H1 (cell line): ENCODE measurements at regions not wholly inside any gene's neighbourhood (a gene's known extent, or its start where the extent isn't known, plus 50 kb on each side); places are given as distances from the start of the nearest gene placed in this dataset.

ENCODE experiments used
- CTCF ChIA-PET: fragments of 300-600 bp; sonication (Branson Sonifier 250); formaldehyde crosslinking; loops from one replicate; lab custom pipeline; 2021; ENCODE audit not compliant: partially characterized antibody; lab: Charles Lee
- POLR2A ChIA-PET: fragments of 300-600 bp; sonication (Branson Sonifier 250); formaldehyde crosslinking; loops from one replicate; lab custom pipeline; 2021; ENCODE audit warnings: inconsistent platforms; ENCODE audit not compliant: partially characterized antibody; lab: Charles Lee
- DNase-seq, 2 experiments: peaks; one replicate each; pipeline versions ENCODE4 v3.0.0 to v3.0.0-alpha.2; 2010 to 2022; ENCODE audit warnings: low spot score in 2 of 2, low read depth in 1 of 2, mixed read lengths in 1 of 2
- FAIRE-seq: peaks from 2 replicates; lab custom pipeline; 2011; peaks lifted over from hg19 to GRCh38; lab: Jason Lieb, UNC
- H2AFZ ChIP-seq: 2 replicates; pipeline ENCODE4 v1.8.1; 2012; ENCODE audit warnings: low read length, inconsistent platforms
- H2AK5ac ChIP-seq: 2 replicates; pipeline ENCODE4 v1.6.1; 2013; ENCODE audit warnings: low read depth, low read length
- H2BK120ac ChIP-seq: replicated peaks from 2 replicates; pipeline ENCODE3; 2013; ENCODE audit warnings: low read depth, low read length, inconsistent platforms
- H2BK12ac ChIP-seq: 2 replicates; pipeline ENCODE4 v1.6.1; 2013; ENCODE audit warnings: low read depth, low read length
- H2BK15ac ChIP-seq: 2 replicates; pipeline ENCODE4 v1.6.1; 2013; ENCODE audit warnings: low read length
- H2BK20ac ChIP-seq: 2 replicates; pipeline ENCODE4 v1.6.1; 2013; ENCODE audit warnings: low read length
- H2BK5ac ChIP-seq: 2 replicates; pipeline ENCODE4 v1.6.1; 2013; ENCODE audit warnings: low read depth, low read length
- H3K14ac ChIP-seq: 2 replicates; pipeline ENCODE4 v1.6.1; 2013; ENCODE audit warnings: inconsistent platforms; ENCODE audit not compliant: insufficient read length
- H3K18ac ChIP-seq: 2 replicates; pipeline ENCODE4 v1.6.1; 2013; ENCODE audit warnings: low read length; ENCODE audit errors: extremely low read depth
- H3K23ac ChIP-seq: 2 replicates; pipeline ENCODE4 v1.6.1; 2013; ENCODE audit warnings: inconsistent platforms; ENCODE audit not compliant: insufficient read length
- H3K23me2 ChIP-seq: 2 replicates; pipeline ENCODE4 v1.6.1; 2013; ENCODE audit warnings: low read depth, low read length
- H3K27ac ChIP-seq: 2 replicates; pipeline ENCODE4 v1.6.1; 2011; ENCODE audit warnings: low read depth, low read length, inconsistent platforms
- H3K27me3 ChIP-seq, 4 experiments: replicated peaks in 1 of 4; 1 replicate in 1 of 4; 2 replicates in 3 of 4; pipeline versions ENCODE4 v1.6.1 to v1.8.1; 2011 to 2013; ENCODE audit warnings: low read length in 3 of 4, mild to moderate bottlenecking in 3 of 4, inconsistent platforms in 2 of 4, mixed read lengths in 2 of 4, moderate library complexity in 1 of 4; ENCODE audit not compliant: control insufficient read depth in 3 of 4, insufficient read depth in 3 of 4; ENCODE audit errors: extremely low read depth in 1 of 4
- H3K36me3 ChIP-seq, 4 experiments: 2 replicates each; pipeline versions ENCODE4 v1.6.1 to v1.8.1; 2011 to 2013; ENCODE audit warnings: mild to moderate bottlenecking in 4 of 4, low read length in 3 of 4, moderate library complexity in 2 of 4, control low read depth in 1 of 4, inconsistent platforms in 1 of 4; ENCODE audit not compliant: insufficient read depth in 4 of 4, control insufficient read depth in 2 of 4
- H3K4ac ChIP-seq: replicated peaks from 2 replicates; pipeline ENCODE3; 2013; ENCODE audit warnings: low read length, low read depth, mixed read lengths, inconsistent platforms; ENCODE audit not compliant: insufficient read length
- H3K4me1 ChIP-seq, 4 experiments: replicated peaks in 1 of 4; 1 replicate in 1 of 4; 2 replicates in 3 of 4; pipeline versions ENCODE4 v1.6.1 to v1.8.1; 2011 to 2013; ENCODE audit warnings: low read length in 3 of 4, inconsistent platforms in 2 of 4, mixed read lengths in 1 of 4; ENCODE audit not compliant: insufficient read depth in 4 of 4, control insufficient read depth in 3 of 4
- H3K4me2 ChIP-seq, 2 experiments: 2 replicates each; pipeline versions ENCODE4 v1.6.1 to v1.8.1; 2011 to 2013; ENCODE audit warnings: low read depth in 2 of 2, low read length in 2 of 2, control low read depth in 1 of 2, inconsistent platforms in 1 of 2, mild to moderate bottlenecking in 1 of 2; ENCODE audit not compliant: insufficient read depth in 1 of 2
- H3K4me3 ChIP-seq, 4 experiments: fragments of 200-600, 300-600 bp in 1 of 4; sonication (generic), shearing (Covaris generic), sonication (Bioruptor Twin) in 1 of 4; 2 replicates each; pipeline versions ENCODE4 v1.5.1 to v1.8.1; 2011 to 2016; ENCODE audit warnings: low read length in 4 of 4, low read depth in 3 of 4, control low read depth in 2 of 4, inconsistent platforms in 2 of 4, mild to moderate bottlenecking in 2 of 4, mixed read lengths in 1 of 4, moderate library complexity in 1 of 4; ENCODE audit not compliant: insufficient read depth in 2 of 4; ENCODE audit errors: extremely low read depth in 1 of 4
- H3K56ac ChIP-seq: replicated peaks from 2 replicates; pipeline ENCODE3; 2013; ENCODE audit warnings: low read depth, mild to moderate bottlenecking, mixed read lengths, low read length, inconsistent platforms; ENCODE audit not compliant: insufficient read length
- H3K79me1 ChIP-seq: 2 replicates; pipeline ENCODE4 v1.6.1; 2013; ENCODE audit warnings: low read depth, low read length, control low read depth
- H3K79me2 ChIP-seq, 2 experiments: 2 replicates each; pipeline versions ENCODE4 v1.6.1 to v1.8.1; 2012 to 2013; ENCODE audit warnings: low read length in 2 of 2, mild to moderate bottlenecking in 2 of 2, inconsistent platforms in 1 of 2; ENCODE audit not compliant: insufficient read depth in 2 of 2, control insufficient read depth in 1 of 2
- H3K9ac ChIP-seq, 4 experiments: replicated peaks in 1 of 4; 1 replicate in 1 of 4; 2 replicates in 3 of 4; pipeline versions ENCODE4 v1.6.1 to v1.8.1; 2011 to 2013; ENCODE audit warnings: low read depth in 3 of 4, low read length in 3 of 4, control low read depth in 2 of 4, mild to moderate bottlenecking in 2 of 4, moderate library complexity in 2 of 4, inconsistent platforms in 1 of 4; ENCODE audit errors: extremely low read depth in 1 of 4
- H3K9me3 ChIP-seq, 2 experiments: 2 replicates each; pipeline versions ENCODE4 v1.6.1 to v1.8.1; 2012 to 2013; ENCODE audit warnings: mild to moderate bottlenecking in 2 of 2, moderate library complexity in 2 of 2, control low read depth in 1 of 2, inconsistent platforms in 1 of 2, low read depth in 1 of 2, low read length in 1 of 2, mixed read lengths in 1 of 2; ENCODE audit not compliant: insufficient read depth in 2 of 2
- H4K20me1 ChIP-seq, 2 experiments: replicated peaks in 1 of 2; 2 replicates each; pipeline versions ENCODE3 to v1.8.1; 2011 to 2013; ENCODE audit warnings: inconsistent platforms in 2 of 2, low read length in 2 of 2, mild to moderate bottlenecking in 1 of 2; ENCODE audit not compliant: insufficient read depth in 2 of 2, control insufficient read depth in 1 of 2
- H4K5ac ChIP-seq: 2 replicates; pipeline ENCODE4 v1.6.1; 2013; ENCODE audit warnings: low read length, low read depth, mixed read lengths, inconsistent platforms; ENCODE audit not compliant: insufficient read length
- H4K8ac ChIP-seq: 2 replicates; pipeline ENCODE4 v1.8.0; 2013; ENCODE audit warnings: mild to moderate bottlenecking, moderate library complexity, low read length, inconsistent platforms; ENCODE audit not compliant: insufficient read depth; ENCODE audit errors: extremely low read depth
- H4K91ac ChIP-seq: replicated peaks from 2 replicates; pipeline ENCODE3; 2013; ENCODE audit warnings: low read length, mixed read lengths, inconsistent platforms; ENCODE audit not compliant: insufficient read length
- CBX5 ChIP-seq: fragments of 300-800, 300-1000 bp; sonication (generic); IDR thresholded peaks from 2 replicates; pipeline ENCODE4 v1.7.1; 2016; ENCODE audit warnings: antibody characterized with exemption, low read length, low read depth
- CEBPB ChIP-seq: IDR thresholded peaks from 2 replicates; pipeline ENCODE4 v1.6.1; 2012; ENCODE audit warnings: low read depth, low read length
- CHD2 ChIP-seq: IDR thresholded peaks from 2 replicates; pipeline ENCODE4 v1.6.1; 2012; ENCODE audit warnings: low read length, improper control_type of control experiment
- CREB1 ChIP-seq: IDR thresholded peaks from 2 replicates; pipeline ENCODE4 v1.6.1; 2012; ENCODE audit warnings: inconsistent platforms
- EP300 ChIP-seq, 2 experiments: IDR thresholded peaks; 1 replicate in 1 of 2; 2 replicates in 1 of 2; pipeline ENCODE4 v1.6.1; 2011 to 2012; ENCODE audit warnings: low read depth in 2 of 2, low read length in 2 of 2, mild to moderate bottlenecking in 2 of 2, borderline replicate concordance in 1 of 2, inconsistent platforms in 1 of 2, moderate library complexity in 1 of 2
- EZH2 ChIP-seq: fragments of 200-600 bp; sonication (generic); IDR thresholded peaks from 2 replicates; pipeline ENCODE4 v1.7.1; 2012; ENCODE audit warnings: low read depth, mild to moderate bottlenecking, moderate library complexity, low read length, inconsistent platforms; ENCODE audit not compliant: severe bottlenecking
- KDM4A ChIP-seq: IDR thresholded peaks from one replicate; pipeline ENCODE4 v1.7.1; 2012; ENCODE audit warnings: low read depth, mild to moderate bottlenecking, moderate library complexity, low read length, inconsistent platforms; ENCODE audit not compliant: severe bottlenecking
- NRF1 ChIP-seq: IDR thresholded peaks from 2 replicates; pipeline ENCODE4 v1.6.1; 2011; ENCODE audit warnings: mild to moderate bottlenecking, low read depth, low read length, improper control_type of control experiment
- SAP30 ChIP-seq: fragments of 300-600 bp; sonication (generic); IDR thresholded peaks from 2 replicates; pipeline ENCODE4 v1.7.1; 2012; ENCODE audit warnings: low read length, moderate library complexity, mild to moderate bottlenecking, inconsistent platforms; ENCODE audit not compliant: insufficient read depth, insufficient replicate concordance
- SP1 ChIP-seq: IDR thresholded peaks from 2 replicates; pipeline ENCODE4 v1.6.1; 2011; ENCODE audit warnings: low read depth, low read length
- YY1 ChIP-seq: IDR thresholded peaks from 2 replicates; pipeline ENCODE4 v1.6.1; 2011; ENCODE audit warnings: low read depth, mild to moderate bottlenecking, low read length
- ZNF274 ChIP-seq: IDR thresholded peaks from 2 replicates; pipeline ENCODE4 v1.7.0; 2012; ENCODE audit warnings: low read length, borderline replicate concordance; ENCODE audit errors: extremely low read depth
- WGBS, 2 experiments: shearing (Covaris generic) in 1 of 2; methylation state at CpG; one replicate each; pipeline versions ENCODE4 v1.1.6 to v1.1.7; 2013 to 2015; ENCODE audit warnings: low lambda C conversion rate in 2 of 2, mixed read lengths in 2 of 2, inconsistent platforms in 1 of 2, low coverage in 1 of 2, missing lambda C conversion rate in 1 of 2; ENCODE audit not compliant: insufficient replicate concordance in 2 of 2, insufficient coverage in 1 of 2, insufficient read length in 1 of 2; ENCODE audit errors: extremely low coverage in 1 of 2, missing lambda C conversion rate in 1 of 2; 5-methylcytosine and 5-hydroxymethylcytosine counted together

DNA sequence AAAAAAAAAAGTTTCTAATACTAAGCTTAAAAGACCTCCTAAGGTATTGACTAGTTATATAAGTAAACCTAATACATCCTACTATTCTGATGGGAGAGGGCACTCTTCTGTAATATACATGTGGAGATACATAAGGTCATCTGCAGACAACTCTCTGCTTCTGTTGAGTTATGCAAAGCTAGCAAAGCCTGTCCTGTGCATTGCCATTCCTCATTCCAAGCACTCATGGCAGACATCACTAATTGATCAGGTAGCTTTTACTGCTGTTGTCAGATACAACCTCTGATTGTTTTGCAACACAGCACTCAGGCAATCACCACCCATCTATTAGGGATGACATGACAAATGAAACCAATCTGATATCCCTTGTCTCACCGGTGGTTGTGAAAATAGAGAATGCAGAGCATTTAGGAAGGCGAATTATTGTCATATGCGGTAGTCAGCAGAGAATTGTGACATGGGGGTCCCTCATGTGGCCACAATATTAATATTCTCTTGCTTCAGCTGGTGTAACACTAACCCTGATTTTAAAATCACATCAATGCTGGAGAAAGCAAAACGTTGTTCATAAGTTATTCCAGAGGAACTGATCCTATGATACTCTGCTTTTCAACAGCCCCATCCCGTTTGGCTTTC lies 416.5 kb upstream of the GYPC start:
- Histone ChIP-seq H3K27me3 (no peaks in the 10 kb centered on the region), H2BK20ac (no peak overlapping the region), H4K8ac (no peak overlapping the region), H2BK15ac (no peak overlapping the region), H3K79me1 (no peaks in the 10 kb centered on the region), H3K9me3 (no peaks in the 10 kb centered on the region), H3K27ac (no peak overlapping the region), H4K5ac (no peak overlapping the region), H3K36me3 (no peaks in the 10 kb centered on the region), H3K4ac (no peak overlapping the region), H3K9ac (no peak overlapping the region), H3K4me3 (no peak overlapping the region), H3K4me1 (no peaks in the 10 kb centered on the region), H3K23me2 (no peaks in the 10 kb centered on the region), H3K18ac (no peak overlapping the region), H3K14ac (no peak overlapping the region), H3K56ac (no peak overlapping the region), H3K23ac (no peak overlapping the region), H2BK5ac (no peak overlapping the region), H4K20me1 (no peaks in the 10 kb centered on the region), H2AFZ (no peak overlapping the region), H3K4me2 (no peak overlapping the region), H3K79me2 (no peaks in the 10 kb centered on the region), H2BK120ac (no peak overlapping the region), H2BK12ac (no peak overlapping the region), H4K91ac (no peak overlapping the region), H2AK5ac (no peak overlapping the region)
- CTCF ChIA-PET: interaction anchor here (0.6 to 3.5 kb wide), 4 partner anchors 8 to 211 kb away, joined by 3 to 10 read pairs (median 4); no protein-coding TSS in a partner anchor
- DNase-seq (no peak), FAIRE-seq (no peak)
- WGBS, 2 experiments: 87% methylated on average over 5 of the region's 5 CpGs; no CpG with 5 or more reads in 1 of the 2 experiments
- no peak for TF ChIP-seq SAP30
- TF ChIP-seq SP1: no peak
- no peak for TF ChIP-seq ZNF274
- no peak for TF ChIP-seq NRF1
- TF ChIP-seq CBX5: no peak
- no peak for TF ChIP-seq CHD2
- TF ChIP-seq CREB1: no peak
- TF ChIP-seq EZH2: no peak
- TF ChIP-seq EP300 (IDR thresholded peaks at IDR 0.05; ENCODE audit: borderline replicate concordance in 1 of 2, low read depth in 2 of 2, low read length in 2 of 2): no peak
- TF ChIP-seq CEBPB: no peak
- no peak for TF ChIP-seq YY1
- no peak for TF ChIP-seq KDM4A
- POLR2A ChIA-PET: no interaction called here
